BE2C (cell line): ENCODE measurements at regions not wholly inside any gene's neighbourhood (a gene's known extent, or its start where the extent isn't known, plus 50 kb on each side); places are given as distances from the start of the nearest gene placed in this dataset.
"Not testable (repeated sequence)": the region's sequence is repeated elsewhere in the genome, so short reads cannot be mapped to it uniquely, and the experiment has no call there.

ENCODE experiments used
- DNase-seq: peaks from one replicate; pipeline ENCODE4 v3.0.0-alpha.2; 2020
- H3K27me3 ChIP-seq: fragments of 250-450 bp; sonication (Bioruptor Pico); 2 replicates; pipeline ENCODE4 v1.5.1; 2020; ENCODE audit warnings: mild to moderate bottlenecking
- H3K36me3 ChIP-seq: fragments of 250-450 bp; sonication (Bioruptor Pico); 2 replicates; pipeline ENCODE4 v1.5.1; 2020; ENCODE audit warnings: mild to moderate bottlenecking
- H3K4me1 ChIP-seq: fragments of 250-450 bp; sonication (Bioruptor Pico); 2 replicates; pipeline ENCODE4 v1.5.1; 2020
- H3K4me3 ChIP-seq: 2 replicates; pipeline ENCODE4 v1.5.1; 2011; ENCODE audit warnings: low read depth, low read length
- H3K9me3 ChIP-seq: fragments of 250-450 bp; sonication (Bioruptor Pico); 2 replicates; pipeline ENCODE4 v1.5.1; 2020
- CTCF ChIP-seq: IDR thresholded peaks from 2 replicates; pipeline ENCODE4 v1.5.1; 2012; ENCODE audit warnings: mild to moderate bottlenecking, low read depth, low read length

- Histone ChIP-seq H3K4me1 (no peaks in the 10 kb centered on the region), H3K36me3 (no peaks in the 10 kb centered on the region), H3K4me3 (no peak overlapping the region), H3K27me3 (peaks cover 16% of the 10 kb centered on the region), H3K9me3 (no peaks in the 10 kb centered on the region)
- DNase-seq = no peak
- TF ChIP-seq CTCF = no peak
Measured at GRCh38 chr10:61021926-61022325, 77.9 kb upstream of the RHOBTB1 start.

GRCh38 chr10:61020420-61021158 lies 76.6 kb upstream of the RHOBTB1 start:
- Histone ChIP-seq H3K27me3 (peaks cover 16% of the 10 kb centered on the region), H3K4me1 (no peaks in the 10 kb centered on the region), H3K36me3 (no peaks in the 10 kb centered on the region), H3K4me3 (no peak overlapping the region), H3K9me3 (no peaks in the 10 kb centered on the region)
- no peak for TF ChIP-seq CTCF
- no peak for DNase-seq

- no peak for DNase-seq
- TF ChIP-seq CTCF = no peak
- Histone ChIP-seq H3K27me3 (peaks cover 17% of the 10 kb centered on the region), H3K4me3 (no peak overlapping the region), H3K4me1 (no peaks in the 10 kb centered on the region), H3K36me3 (no peaks in the 10 kb centered on the region), H3K9me3 (no peaks in the 10 kb centered on the region)
Measured at GRCh38 chr10:61018146-61018545, 74.2 kb upstream of the RHOBTB1 start.

- no peak overlapping the region for H3K4me3 ChIP-seq
- H3K4me1 ChIP-seq = no peaks in the 10 kb centered on the region
- no peaks in the 10 kb centered on the region for H3K36me3 ChIP-seq
- no peaks in the 10 kb centered on the region for H3K9me3 ChIP-seq
- DNase-seq = no peak
- TF ChIP-seq CTCF = no peak
- peaks cover 23% of the 10 kb centered on the region for H3K27me3 ChIP-seq
Measured at GRCh38 chr10:61016630-61017029, 72.6 kb upstream of the RHOBTB1 start.

- Histone ChIP-seq H3K4me1 (no peaks in the 10 kb centered on the region), H3K27me3 (peaks cover 19% of the 10 kb centered on the region), H3K4me3 (no peak overlapping the region), H3K9me3 (no peaks in the 10 kb centered on the region), H3K36me3 (no peaks in the 10 kb centered on the region)
- DNase-seq = no peak
- TF ChIP-seq CTCF = no peak
Measured at GRCh38 chr10:61016007-61016406, 72.0 kb upstream of the RHOBTB1 start.

GRCh38 chr10:61010863-61011262 lies 66.9 kb upstream of the RHOBTB1 start:
- Histone ChIP-seq H3K27me3 (peaks cover 11% of the 10 kb centered on the region), H3K9me3 (no peaks in the 10 kb centered on the region), H3K4me1 (no peaks in the 10 kb centered on the region), H3K4me3 (no peak overlapping the region), H3K36me3 (no peaks in the 10 kb centered on the region)
- TF ChIP-seq CTCF = no peak
- no peak for DNase-seq

- DNase-seq, H3K9me3 ChIP-seq, H3K4me1 ChIP-seq, H3K36me3 ChIP-seq, H3K4me3 ChIP-seq: not testable (repeated sequence)
- H3K27me3 ChIP-seq = peaks cover 23% of the 10 kb centered on the region
Measured at GRCh38 chr10:61003069-61003468, 59.1 kb upstream of the RHOBTB1 start.
